OCI-M2 (cell line): ENCODE measurements at regions not wholly inside any gene's neighbourhood (a gene's known extent, or its start where the extent isn't known, plus 50 kb on each side); places are given as distances from the start of the nearest gene placed in this dataset.

Experiments
- DNase-seq: peaks from one replicate; lab custom pipeline; 2025; ENCODE audit not compliant: unreplicated experiment; lab: John Stamatoyannopoulos, UW

DNA sequence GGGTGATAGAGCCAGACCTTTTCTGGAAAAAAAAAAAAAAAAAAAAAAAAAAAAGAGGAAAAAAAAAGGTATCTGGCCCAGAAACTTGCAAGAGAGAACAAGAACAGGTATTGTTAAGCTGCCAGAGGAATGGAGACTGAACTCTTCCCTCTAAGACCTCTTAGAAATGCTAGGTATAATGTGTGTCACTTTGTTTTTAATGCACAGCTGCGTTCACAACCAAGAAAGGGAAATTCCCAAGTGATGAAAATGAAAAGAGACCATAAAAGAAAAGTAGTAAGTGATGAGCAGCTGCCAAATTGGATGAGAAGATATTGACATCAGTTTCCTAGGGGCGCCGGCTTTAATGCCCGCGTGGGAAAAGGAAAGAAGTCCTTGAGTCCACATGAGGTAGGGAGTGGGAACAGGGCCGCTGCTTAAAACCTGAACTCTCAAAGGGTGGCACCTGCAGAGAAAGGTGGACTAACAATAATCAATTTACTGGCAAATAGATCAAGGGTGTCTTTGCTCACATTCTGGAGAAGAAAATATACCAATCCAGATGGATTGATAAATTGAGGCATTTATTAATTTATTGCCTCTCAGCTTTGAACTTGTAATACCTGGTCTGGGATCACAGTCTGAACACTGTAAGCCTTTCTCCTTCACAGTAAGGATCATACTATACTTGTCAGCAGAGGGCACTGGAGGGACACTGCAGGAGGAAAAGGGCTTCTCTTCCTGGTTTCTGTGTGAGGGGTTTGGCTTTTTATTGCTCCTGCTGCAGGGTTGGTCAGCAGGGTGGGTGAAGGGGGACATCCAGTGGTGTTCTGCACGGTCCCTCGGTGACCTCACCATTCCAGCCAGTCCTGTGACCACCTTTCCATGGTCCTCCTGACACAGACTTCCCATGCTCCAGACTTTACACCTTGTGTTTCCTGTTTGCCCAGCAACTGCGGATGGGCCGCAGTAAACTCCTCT is 131.6 kb downstream of the AQP9 start:
- DNase-seq = peak; percentile 1

DNA sequence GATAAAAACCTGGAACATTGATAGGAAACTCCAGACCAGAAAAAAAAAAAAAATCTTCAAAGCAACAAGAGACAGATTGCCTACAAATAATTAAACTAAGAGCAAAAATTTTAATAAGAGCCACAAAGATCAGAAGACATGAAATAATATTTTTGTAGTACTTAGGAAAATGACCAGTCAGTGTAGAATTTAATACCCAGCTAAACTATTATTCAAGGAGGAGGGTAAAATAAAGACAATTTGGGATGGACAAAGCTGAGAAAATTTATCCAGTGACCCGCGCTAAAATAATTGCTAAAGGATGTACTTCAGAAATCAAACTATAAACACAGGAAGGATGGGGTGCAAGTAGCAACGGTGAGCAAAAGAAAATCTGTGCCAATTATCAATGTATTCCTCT is 133.2 kb downstream of the AQP9 start:
- DNase-seq = no peak

DNA sequence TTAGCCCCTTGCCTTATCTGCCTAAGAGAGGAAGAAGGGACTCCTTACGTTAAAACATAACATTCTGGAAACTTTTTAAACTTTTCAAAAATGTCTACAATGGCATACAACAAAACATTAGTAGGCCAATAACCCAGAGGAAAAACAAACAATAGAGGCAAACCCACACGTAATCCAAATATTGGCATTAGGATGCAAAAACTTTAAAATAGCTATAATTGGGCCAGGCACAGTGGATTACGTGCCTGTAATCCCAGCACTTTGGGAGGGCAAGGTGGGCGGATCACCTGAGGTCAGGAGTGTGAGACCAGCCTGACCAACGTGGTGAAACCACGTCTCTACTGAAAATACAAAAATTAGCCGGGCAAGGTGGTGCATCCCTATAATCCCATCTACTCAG is 134.9 kb downstream of the AQP9 start:
- no peak for DNase-seq

DNA sequence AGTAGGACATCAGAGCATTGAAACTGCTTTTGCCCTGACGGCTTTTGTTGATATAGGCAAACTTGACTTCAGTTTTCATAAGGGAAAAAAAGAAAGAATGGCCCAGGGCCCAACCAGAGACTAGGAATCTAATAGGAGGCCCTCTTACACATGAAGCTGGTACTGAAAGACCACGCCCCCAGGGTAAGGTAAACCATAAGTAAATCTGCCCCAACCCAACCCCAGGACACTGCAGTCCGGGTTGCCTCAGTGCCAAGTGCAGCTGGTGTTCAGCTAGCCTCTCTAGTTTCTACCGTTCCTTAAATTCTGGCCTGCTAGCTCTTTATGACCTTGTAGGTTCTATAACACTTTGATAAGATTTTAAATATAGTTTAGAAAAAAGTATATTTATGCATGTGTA is 136.7 kb downstream of the AQP9 start:
- DNase-seq = no peak

DNA sequence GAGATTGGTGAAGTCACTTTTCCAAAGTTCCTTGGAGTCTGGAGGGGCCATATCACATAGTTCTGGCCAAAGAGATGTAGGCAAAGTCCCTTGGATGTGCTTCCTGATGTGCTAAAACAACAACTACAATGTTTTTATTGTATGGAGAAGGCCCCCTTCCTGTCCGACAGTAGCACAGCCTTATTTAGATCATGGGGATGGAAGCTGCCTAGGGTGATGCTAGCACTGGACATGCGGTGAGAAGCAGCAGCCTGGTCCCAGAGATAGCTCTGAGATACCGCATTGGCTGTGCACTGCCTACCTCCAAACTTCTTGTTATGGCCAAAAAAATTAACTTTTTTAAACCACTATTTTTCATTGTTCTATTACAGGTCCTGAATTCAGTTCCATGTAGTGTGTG is 137.6 kb downstream of the AQP9 start:
- no peak for DNase-seq

DNA sequence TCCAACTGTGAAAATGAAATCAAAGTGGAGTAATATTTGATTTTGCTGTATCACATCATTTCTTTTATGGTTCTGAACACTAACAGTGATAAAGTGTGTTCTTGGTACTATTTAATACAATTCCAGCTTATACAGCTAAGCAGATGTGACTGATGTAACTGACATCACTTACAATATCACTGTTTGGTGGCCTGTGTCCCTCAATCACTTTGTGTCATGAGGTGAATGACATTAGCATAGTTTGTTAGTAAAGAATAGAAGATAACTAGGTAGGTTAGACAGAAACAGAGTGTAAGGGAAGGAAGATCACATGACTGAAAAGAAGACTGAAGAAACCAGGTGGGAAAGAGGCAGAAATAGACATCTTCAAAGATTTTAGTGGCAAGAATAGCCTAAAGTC is 138.7 kb downstream of the AQP9 start:
- DNase-seq = no peak

DNA sequence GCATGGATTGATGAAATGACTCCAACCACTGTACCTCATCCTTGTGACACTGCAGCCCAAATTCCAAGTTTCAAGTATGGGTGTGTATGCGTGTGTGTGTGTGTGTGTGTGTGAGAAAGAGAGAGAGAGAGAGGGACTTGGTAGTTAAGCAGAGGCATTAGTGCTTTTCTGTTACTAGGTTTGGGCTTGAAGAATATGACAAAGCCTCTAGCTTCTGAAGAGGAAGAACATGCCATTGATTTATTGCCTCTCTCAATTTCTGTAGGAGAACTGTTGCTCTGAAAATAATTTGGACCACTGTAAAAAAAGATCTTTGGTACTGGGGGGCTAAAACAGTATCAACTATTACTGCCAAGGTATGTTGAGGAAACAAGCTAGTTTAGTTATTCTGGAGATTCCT is 139.2 kb downstream of the AQP9 start:
- no peak for DNase-seq

DNA sequence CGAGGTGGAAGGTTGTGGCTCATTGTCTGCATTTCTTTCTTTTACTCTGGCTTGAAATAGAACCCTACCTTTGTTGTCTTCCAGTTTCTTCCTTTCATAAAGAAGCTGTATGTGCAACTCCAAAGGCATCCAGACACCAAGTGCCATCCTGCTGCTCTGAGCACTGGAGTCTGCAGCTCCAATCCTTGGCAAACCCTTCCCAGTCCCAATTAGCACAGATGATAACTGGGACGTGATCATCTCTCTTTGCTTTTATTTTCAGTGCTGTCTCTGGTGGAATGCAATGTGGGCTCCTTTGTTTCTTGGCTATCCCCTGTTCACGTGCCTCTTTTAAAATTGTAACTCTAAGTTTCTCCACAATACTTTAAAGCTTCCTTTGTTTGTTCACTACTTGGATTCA is 140.9 kb downstream of the AQP9 start:
- no peak for DNase-seq

DNA sequence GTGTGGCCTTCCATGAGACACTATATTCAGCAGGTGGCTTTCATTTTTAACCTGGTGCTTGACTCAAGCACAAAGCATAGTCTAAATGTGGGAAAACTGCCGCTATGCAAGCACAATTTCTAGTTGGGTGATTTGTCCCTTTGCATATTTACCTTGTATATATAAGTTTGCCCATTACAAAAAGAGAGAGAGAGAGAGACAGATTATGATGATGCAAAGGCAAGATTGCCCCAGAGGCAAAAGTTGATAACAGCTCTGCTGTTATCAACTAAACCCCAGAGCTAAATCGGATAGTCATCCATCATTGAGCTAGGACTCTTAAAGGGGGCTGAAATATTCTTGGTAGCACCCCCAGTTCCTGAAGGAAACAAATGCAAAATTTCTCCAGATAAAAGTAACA is 141.5 kb downstream of the AQP9 start:
- DNase-seq = no peak

DNA sequence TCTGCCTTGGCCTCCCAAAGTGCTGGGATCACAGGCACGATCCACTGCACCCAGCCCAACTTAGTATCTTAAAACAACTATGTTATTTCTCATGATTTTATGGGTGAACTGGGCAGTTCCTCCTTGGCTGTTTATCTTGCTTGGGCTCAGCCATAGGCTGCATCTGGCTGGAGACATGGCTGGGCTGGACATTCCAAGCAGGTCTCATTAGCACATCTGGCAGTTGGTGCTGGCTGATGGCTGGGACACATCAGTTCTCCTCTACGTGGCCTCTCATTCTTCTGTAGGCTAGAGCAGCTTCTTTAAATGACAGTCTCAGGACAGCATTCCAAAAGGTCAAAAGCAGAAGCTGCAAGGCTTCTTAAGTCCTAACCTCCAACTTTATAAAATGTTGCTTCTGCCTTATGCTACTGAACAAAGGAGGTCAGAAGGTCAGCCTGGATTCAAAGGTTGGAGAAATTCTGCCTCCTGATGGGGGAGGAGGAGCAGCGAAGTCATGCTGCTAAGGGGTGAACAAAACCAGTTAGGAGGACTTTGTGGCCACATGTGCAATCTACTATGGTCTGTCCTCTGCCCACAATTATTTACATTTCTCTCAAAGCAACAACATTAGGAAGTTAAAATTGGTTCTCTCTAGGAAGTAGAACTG is 144.0 kb downstream of the AQP9 start:
- DNase-seq = no peak

DNA sequence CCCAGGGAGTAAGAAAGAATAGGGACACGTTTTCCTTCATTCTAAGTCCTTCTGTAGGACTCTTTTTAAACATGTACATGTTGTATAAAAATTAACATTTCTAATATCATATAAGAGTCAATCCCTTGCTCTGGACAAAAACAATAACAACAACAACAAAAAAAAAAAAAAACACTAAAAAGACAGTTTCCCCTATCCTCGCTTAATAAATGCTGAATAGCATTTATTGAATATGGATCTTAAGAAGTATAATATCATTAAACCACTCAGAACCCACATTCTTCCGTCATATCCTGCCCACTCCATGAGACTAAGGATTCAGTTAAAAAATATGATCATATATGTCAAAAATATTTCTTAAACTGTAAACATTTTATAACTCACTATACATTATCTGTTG is 145.1 kb downstream of the AQP9 start:
- DNase-seq = no peak

DNA sequence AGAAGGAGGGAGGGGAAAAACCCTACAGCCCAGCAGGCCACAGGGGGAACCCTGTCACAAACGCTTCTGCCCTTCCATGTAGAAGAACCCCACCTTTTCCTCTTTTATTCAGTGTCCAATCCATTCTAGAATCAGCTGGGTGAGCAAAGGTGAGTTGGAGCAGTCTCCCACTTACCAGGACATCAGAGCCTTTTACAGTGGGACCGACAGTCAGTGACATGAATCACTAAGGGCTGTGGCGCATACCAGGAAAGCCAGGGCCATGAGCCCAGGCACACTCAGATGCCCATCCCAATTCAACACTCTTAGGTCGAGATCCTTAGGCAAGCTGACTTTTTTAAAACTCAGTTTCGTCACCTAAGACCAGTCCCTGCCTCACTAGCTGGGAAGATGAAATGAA is 146.1 kb downstream of the AQP9 start:
- DNase-seq = no peak

DNA sequence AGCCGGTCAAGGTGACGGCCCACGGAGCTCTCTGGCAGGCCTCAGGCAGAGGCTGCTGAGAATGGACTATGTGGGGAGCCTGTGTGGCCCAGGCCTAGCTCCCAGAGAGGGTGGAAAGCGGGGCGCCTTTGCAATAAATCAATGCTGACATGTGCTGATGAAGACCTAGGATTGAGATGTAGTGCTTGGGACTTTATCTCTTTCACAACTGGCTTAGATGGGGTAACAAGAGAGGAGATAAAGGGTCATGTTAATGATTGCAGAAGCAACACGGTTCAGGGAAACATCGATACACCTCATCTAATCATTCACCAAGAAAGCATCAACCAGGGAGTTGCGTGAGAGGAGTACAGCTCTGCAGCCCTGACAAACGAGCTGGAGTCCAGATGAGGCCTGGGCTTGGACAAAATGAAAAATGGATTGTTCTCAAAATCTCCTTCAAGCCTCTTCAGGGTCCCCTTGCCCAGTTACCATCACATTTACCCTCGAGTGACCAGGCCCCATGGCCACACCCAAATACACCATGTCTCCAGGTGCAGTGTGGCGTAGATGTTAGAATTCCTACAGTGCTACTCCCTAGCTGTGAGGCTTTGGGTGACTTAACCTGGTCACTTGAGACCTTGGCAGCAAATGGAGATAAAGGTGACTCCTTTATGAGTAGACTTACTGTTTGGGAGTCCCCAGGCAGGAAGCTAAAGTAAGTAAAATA is 146.4 kb upstream of the LIPC start:
- DNase-seq = no peak

DNA sequence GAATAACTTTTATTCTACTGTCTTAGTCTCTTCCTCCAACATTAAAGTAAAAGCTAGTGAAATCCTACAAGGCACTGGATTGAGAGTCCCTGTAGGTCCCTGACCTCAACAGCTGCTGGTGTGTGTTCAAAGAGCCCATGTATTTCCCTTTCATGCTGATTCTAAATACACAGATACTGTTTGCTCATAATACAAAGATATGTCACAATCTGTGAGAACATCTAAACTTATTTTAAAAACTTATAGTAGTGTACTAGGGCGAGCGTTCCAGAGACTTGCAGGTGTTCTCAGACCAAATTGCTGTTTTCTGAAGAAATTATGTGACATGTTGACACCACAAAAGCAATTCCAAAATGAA is 145.9 kb upstream of the LIPC start:
- DNase-seq = no peak

DNA sequence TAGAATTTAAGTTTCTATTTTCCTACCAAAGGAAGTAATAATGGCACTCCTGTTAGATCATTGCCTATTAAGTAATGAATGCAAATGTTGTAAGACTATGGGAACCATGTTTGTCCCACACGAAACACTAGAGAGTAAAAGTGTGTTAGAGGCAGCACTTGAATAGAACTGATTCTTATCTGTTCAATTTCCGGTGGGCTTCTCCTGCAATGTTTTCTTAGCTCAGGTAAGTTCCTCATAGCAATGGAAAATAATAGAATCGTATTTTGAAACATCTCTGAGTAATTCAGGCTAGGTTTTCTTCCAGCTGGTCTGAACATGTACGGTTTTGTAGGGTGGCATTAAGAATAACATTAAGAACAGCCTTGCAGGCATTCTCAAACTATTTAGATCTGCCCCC is 145.3 kb upstream of the LIPC start:
- no peak for DNase-seq

DNA sequence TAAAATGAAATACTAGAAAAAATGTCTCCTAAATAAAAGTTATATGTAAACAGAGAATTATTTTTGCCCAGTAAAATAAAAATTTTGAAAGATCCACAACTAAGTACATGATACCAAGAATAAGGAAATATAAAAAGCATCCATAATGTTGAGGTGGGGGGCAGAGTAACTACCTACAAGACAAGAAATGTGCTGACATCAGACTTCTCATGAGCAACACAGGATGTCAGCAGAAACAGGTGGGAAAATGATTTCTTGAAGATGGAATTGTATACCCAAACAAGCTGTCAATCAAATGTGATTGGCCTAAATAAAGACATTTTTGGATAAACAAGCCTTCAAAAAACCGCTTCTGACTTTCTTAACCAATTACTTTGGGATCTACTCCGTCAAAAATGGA is 143.9 kb upstream of the LIPC start:
- no peak for DNase-seq

DNA sequence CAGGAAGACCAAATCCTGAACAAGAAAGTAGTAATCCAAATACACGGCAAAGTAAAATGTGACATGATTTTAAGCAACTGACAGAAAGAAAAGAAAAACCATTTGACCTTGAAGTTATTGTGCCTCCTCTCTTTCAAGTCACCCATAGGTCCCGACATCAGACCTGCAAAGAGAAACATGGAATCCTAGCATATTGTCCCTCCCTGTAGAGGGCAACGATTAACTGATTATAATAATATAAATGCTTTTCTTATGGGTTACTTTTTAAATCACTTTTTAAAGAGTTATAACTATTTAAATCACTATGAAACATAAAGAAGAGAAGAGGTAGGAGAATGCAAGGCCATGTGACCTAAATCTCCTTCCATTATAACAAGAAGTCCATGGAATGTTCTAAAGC is 143.2 kb upstream of the LIPC start:
- DNase-seq = no peak

DNA sequence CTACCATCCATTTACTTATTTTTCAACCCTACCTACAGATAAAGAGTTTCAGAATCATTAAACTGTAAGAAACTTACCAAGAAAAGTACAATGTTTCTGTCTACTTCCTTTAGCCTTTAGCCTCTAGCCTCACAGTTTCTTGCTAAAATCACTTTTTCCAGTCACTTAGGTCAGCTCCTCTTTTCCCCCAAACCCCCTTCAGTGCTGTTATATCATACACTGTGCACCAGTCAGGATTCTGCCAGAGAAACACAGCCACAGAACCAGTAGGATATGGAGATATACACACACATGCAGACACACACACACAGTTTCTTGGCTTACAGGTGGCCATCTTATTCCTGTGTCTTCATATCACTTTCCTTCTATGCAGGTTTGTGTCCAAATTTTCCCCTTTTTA is 139.9 kb upstream of the LIPC start:
- DNase-seq = no peak

DNA sequence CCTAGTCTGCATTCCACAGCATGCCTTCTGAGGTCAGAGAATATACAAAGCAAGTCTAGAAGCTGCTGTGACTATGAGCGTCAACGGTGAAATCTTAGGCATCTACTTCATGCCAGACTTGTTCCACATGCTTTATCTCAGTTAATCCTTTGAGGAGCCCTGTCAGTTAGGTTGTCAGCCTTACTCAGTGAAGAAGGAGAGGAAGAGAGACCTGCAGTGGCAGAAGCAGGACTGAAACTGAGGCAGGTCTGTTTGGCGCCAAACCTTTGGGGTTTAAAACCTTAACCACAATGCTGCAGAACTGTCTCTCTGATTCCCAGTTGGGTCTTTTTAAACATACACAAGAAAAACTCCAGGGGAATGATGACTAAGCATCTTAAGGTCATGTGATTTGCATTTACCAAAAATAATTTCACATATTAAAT is 139.0 kb upstream of the LIPC start:
- DNase-seq = no peak

DNA sequence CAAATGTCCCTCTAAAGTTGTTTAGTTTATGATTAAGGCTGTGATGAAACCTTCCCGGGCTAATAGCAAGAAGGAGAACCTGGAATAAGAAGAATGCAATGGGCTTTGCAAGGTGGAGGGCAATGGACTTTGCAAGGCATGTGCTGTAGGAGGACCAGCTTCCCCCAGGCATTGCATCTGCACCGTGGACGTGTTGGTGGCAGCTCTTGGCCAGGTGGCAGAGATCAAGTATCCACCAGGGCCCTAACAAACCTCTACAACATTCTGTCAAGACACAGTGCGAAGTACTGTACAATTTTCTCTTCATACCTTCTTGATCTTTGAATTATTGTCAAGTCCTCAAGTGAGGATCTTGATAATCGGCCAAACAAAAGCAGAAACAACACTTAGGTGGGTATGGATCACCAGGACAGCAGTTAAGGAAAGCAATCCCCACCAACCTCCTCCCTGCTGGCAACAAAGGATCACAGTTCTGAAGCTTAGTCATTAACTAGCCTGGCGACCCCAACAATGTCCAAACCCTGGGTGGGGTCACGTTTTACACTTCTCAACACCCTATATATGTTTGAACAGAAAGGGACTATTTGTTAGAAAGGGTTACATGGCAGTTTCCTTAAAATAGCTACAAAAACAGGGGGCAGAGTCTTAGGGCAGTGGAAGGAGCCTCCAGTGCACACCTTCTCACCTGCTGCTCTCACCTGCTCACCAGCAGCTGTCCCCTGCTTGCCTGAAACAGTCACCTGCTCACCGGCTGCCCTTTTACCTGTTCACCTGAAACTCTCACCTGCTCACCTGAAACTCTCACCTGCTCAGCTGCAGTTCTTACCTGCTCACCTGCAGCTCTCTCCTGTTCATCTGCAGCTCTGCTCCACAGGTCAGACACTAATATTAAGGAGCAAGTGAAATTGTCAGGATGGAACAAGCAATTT is 137.9 kb upstream of the LIPC start:
- DNase-seq = no peak

DNA sequence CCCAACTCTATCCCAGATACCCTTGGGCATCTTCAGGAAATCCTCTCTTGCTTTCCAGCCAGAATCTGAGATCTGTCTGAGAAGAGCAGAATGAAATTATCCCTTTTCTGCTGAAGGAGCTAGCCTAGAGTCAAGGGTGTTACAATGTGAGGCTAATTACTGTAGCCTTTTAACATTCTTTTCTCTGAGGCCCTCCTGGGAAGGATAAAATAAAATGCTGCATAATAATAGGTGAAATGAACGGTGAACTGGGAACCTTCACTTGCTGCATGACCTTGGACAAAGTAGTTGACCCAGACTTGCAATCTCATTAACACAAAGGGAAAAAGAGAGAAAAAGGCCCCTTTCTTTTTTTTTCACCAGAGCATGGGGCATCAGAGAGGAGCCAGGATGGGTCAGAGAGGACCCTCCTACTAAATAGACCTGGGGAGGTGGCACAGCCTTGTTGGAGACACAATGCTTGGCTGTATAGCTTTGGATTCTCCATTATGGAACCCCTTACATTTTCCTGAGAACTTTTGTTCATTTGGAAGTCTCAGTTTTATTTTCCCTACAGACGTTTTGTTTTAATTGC is 137.0 kb upstream of the LIPC start:
- DNase-seq = no peak
